ENCODE measurements at regions not wholly inside any gene's neighbourhood (a gene's known extent, or its start where the extent isn't known, plus 50 kb on each side); places are given as distances from the start of the nearest gene placed in this dataset.

GRCh38 chr4:122542411-122543236 lies 78.2 kb downstream of the IL21 start:
- TF ChIP-seq, protein P1, sequence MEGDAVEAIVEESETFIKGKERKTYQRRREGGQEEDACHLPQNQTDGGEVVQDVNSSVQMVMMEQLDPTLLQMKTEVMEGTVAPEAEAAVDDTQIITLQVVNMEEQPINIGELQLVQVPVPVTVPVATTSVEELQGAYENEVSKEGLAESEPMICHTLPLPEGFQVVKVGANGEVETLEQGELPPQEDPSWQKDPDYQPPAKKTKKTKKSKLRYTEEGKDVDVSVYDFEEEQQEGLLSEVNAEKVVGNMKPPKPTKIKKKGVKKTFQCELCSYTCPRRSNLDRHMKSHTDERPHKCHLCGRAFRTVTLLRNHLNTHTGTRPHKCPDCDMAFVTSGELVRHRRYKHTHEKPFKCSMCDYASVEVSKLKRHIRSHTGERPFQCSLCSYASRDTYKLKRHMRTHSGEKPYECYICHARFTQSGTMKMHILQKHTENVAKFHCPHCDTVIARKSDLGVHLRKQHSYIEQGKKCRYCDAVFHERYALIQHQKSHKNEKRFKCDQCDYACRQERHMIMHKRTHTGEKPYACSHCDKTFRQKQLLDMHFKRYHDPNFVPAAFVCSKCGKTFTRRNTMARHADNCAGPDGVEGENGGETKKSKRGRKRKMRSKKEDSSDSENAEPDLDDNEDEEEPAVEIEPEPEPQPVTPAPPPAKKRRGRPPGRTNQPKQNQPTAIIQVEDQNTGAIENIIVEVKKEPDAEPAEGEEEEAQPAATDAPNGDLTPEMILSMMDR (conservative IDR thresholded peaks at IDR 0.05; ENCODE audit: low read length) = no peak
- no peak for TF ChIP-seq EZH2phosphoT487 (IDR thresholded peaks at IDR 0.05; ENCODE audit: borderline replicate concordance)

Data from Loucy (cell line).